GM19372 (cell line): ENCODE measurements at regions not wholly inside any gene's neighbourhood (a gene's known extent, or its start where the extent isn't known, plus 50 kb on each side); places are given as distances from the start of the nearest gene placed in this dataset.
A peak's percentile ranks its signal among the peaks of the same experiment; 100 is the strongest.

Experiments
- ATAC-seq: cut with Tn5 transposase; IDR thresholded peaks from one replicate; pipeline ENCODE4 v1.9.1; 2021; ENCODE audit warnings: mild to moderate bottlenecking, low read depth, moderate library complexity; ENCODE audit not compliant: unreplicated experiment

DNA sequence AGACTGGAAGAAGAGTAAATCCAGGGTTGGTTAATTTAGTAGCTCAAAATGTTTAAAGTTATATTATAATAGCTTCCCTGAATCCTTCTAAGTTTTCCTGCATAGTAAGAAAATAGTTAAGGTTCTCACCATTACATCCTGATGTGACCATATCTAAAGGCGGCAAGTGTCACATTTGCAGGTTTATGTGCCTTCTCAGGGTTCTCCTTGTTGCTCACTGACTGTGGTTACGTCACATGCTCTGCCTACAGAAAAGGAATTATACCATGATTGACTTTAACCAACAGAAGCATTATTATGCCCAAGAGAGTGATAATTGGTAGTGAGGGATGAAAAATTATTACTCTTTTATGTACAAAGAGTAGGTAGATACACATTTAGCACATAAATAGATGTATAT is 539.8 kb downstream of the PTPRC start:
- ATAC-seq, result no peak

DNA sequence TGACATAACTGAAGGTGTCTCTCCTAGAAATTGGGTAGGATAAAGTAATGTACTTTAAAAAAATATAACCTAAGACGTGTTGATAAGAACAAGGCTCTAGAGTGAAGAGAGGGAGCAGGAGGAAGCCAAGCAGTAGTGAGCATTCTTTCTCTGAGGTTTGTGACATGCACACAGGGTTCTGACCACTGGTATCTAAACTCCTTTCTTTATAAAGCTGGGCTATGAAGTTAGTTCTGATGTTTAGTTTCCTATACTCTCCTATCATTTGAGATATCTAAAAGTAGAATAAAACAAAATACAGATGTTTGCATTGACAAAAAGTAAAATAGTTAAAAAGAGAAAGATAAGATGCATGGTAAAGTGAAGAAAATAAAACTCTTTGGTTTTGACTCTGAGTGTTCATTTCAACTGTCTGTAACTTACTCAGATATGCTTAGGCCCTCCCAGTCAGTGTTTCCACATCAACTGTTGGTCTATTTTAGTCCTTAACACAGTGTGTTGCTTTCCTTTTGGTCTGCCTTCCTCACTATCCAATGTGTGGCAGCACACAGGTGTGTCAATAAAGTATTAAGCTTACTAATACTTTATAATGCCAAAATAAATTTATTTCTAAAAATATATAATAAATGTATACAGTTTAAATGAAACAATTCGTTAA is 543.5 kb downstream of the PTPRC start:
- ATAC-seq, result peak; percentile 97

DNA sequence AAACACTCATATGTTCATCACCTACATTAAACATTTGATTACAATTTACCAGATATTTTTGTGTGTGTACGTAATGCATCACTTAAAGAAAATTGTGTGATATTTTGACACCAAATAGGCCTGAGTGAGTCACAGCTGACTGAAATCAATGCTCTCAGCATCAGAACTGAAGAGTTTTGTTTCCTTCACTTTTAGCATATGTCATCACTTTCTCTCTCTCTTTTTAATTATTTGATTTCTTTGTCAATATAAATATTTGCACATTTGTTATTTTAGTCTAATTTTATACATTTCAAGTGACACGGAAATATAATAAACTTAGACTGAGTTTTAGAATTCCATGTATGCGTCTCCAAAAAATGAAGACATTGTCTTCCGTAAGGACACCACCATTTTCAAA is 545.3 kb downstream of the PTPRC start:
- no peak for ATAC-seq

DNA sequence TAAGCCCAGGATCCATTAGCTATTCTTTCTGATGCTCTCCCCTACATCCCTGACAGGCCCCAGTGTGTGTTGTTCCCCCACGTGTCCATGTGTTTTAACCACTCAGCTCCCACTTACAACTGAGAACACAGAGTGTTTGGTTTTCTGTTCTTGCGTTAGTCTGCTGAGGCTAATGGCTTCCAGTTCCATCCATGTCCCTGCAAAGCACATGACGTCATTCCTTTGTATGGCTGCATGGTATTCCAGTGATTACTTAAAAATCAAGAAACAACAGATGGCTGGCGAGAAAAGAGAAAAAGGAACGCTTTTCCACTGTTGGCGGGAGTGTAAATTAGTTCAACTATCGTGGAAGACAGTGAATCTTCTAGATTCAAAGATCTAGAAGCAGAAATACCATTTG is 556.0 kb downstream of the PTPRC start:
- no peak for ATAC-seq

DNA sequence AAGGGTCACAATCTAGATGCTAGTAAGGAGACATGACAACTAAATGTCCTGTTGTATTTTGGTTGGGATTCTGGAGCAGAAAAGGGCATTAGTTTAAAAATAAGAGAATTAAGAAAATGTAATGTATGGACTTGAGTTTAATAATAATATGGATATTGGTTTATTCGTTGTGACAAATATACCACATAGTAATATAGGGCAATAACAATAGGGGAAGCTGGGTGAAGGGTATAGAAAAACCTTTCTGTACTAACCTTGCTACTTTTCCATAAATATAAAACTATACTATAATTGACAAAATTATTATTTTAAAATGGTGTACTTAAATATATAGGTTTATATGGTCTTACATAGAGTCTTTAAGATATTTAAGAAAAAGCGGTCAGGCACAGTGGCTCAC is 558.9 kb downstream of the PTPRC start:
- ATAC-seq, result no peak

DNA sequence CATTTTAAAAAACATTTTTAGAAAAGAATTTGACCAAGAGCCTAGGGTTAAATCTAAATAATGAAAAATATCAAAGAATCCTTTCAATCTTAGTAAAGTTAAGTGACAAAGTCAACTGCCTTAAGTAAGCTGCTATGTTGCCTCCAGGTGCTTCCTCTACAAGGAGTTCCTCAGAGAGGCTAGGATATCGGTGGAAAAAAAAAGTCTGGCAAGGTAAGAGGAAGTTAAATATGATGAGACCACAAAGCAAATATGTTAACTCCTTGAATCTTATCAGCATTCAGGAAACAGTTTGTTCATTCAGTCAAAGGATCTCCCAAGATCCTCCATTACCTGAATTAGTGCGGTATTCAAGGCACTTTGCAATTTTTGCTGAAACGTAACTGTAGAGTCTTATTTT is 563.5 kb downstream of the PTPRC start:
- ATAC-seq, result no peak

DNA sequence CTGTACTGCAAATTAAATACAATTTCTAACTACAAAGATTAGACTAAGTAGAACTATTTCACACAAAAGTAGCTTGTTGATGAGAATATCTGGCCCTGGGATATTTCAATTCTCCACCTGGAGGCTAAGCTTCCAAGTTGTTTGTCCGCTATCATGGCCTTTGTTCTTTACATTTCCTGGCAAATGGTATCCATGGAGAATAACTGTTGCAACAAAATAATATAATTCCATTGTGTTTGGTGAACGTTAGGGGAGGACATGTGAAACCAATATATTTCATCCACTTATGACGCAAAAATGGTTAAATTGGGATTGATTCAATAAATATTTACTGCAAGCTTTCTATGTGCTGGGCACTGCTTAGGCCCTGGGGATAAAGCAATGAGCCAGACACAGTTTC is 565.4 kb downstream of the PTPRC start:
- ATAC-seq, result no peak

DNA sequence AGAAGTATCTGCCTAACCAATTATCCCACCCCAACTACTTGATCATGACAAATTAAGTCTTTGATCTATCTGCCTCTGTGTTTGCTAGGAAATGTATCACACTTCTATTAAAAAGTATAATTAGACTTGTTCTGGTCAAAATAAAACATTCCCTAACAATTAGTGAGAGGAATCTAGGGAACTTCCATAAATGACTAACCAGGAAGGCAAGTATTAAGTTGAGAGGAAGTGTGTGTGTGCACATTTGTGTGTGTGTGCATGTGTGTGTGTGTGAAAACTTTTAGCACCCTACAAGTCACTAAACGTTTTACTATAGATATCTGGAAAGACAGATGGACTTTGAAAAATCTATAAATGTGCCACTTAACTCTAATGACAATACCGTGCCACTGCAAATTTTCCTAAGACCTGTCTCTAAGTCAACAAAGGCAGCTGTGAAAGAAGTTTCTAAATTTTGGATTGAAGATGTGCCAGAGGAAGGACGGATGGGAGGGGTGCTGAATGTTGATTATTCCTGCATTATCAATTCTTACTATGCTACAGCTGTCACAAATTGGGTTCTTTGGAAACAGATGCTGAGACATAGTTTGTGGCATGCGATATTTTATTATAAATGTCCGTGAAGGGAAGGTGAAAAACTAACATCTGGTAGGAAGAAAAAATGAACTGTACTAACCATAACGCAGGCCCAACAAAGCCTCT is 567.1 kb downstream of the PTPRC start:
- no peak for ATAC-seq

DNA sequence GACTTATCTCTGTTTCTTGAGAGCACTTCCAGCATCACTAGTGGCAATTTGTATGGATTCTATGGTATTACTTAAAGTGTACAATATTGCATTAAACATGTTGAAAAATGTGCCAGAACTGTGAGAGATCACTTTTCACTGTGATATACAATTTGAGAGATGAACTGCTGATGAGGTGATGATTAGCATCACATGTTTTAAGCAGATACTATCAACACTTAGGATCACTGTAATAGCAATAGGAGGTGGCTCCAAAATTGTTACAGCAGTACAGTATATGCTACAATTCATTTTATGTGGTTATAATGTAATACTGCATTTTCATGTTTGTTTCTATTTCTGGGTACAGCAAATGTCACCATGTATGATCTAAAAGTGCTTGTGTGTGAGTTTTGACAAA is 570.0 kb downstream of the PTPRC start:
- no peak for ATAC-seq

DNA sequence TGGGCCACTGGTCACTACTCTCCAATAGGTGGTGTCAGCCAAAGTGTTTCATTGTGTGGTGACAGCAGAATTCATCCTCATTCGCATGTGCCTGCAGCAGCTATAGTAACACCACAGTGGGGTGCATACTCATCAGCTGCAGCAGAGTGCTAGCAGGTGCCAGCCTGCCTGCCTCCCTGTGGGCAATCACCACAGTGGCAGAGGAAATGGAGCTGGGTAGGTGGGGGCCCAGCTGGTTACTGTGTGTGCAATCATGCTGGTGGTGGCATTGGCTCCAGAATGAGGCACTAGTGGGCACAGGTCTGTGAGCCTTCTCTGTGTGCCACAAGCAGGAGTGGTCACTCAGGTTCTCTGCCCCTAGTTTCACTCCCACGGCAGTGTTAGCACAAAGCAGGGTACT is 579.2 kb downstream of the PTPRC start:
- ATAC-seq, result no peak

DNA sequence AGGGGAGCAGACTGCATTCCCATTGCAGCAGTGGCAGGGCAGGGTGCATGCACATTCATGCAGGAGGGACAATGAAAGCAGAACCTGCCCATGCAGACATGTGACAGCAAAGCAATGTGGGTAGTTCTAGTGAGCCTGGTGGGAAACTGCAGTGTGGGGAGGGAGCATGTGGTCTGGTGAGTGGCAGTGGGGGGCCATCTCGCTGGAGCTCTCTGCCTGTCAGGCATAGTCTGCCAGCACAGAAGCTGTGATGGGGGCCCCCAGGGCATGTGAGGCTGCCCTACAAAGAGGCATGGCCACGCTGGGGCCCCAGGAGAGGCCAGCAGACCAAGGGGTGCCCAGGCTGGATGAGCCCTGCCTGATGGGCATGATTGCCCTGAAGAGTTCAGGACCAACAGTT is 579.7 kb downstream of the PTPRC start:
- ATAC-seq, result no peak

DNA sequence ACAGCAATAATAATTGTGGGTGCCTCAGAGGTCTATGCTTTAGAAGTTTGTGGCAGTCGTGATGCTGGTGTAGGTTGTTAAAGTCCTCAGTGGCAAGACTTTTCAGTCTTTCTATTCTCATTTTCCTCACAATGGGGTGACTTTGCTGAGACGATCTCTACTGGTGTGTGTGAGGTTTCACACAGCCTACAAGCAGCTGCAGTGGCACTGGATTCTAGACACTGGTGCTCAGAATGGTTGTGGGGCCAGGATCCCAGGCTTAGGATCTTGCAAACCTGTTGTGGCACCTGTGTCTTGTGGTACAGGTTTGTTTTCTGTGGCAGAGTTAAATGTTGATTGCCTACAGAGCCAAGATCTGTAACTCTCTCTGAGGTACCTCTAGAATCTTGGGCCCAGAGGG is 581.2 kb downstream of the PTPRC start:
- no peak for ATAC-seq

DNA sequence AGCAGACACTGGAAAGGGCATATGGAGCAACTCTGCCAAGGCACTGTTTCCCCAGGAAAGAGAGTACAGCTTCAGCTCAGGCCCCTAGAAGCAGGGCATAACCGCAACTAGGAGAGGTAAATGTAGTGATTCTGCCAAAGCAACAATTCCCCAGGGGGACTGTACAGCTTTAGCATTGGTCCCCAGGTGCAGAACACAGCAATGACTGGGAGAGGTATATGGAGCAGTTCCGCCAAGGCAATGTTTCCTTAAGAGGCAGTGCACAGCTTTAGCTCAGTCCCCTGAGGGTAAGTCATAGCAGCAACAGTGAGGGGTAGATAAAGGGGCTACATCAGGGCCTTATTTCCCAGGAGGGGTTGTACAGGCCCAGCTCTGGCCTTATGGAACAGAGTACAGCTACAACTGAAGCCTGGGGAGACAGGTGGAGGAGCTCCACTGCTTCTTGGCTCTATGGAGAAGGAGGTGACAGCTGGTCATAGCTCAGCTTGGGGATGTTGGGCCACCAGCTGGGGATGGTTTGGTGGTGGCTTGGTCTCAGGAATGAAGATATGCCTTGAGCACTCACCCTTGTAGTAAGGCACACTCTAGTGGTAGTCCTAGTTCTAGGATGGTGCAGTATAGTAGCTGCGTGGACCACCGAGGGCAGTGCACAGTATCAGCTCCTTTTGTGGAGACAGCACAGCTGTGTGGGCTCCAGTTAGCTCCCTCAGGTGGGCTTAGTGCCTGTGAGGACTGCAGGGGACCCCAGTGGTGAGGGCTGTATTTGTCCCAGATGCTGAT is 582.7 kb downstream of the PTPRC start:
- peak; percentile 44 for ATAC-seq

DNA sequence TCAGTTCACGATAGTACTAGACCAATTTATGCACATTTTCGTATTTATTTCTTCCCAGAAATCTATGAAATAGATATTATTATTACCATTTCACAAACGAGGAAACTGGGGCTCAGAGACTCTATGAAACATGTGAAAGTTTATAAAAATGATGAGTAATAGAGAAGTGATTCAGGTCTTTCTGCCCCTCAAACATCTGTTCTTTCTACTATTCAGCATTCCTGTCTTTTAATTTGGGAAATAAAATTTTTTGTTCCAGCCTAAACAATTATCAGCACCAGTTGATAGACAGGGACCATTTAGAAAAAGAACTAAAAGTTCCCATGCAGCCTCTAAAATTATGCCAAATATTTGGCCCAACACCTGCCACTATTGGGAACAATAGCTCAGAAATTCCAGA is 585.1 kb downstream of the PTPRC start:
- no peak for ATAC-seq

DNA sequence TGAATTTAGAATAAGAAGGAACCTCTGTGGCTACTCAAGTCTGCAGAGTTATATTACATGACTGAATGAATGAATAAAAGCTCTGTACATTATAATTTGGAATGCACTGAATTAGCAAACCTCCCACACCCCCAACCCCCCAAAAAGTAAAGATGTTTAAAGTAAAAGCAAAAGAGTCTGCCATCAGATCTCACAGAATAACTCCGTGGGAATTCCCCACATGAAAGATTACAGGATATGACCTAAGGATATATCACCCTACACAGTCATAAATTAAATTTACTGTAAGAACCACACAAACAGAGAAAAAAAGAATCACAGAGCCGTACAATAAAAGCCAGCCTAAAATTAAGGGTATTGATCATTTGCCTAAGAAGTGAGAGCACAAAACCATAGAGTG is 587.3 kb downstream of the PTPRC start:
- ATAC-seq, result no peak

DNA sequence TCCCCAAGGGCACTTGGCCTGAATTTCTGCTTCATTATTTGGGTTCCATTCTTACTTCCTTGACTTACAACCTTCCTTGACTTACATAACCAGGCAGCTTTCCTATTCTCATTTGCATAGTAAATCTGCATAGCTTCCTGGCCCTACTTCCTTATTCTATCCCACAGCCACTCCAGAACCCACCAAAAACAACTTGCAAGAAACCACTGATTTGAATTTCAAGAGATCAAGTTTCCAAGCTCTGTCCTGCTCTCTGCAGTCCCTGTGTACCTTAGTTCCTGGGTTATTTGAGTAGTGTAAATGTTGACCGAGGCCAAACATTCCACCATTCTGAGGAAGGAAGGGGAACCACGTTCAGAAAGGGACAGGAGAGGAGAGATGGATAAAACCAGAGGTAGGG is 603.3 kb downstream of the PTPRC start:
- ATAC-seq, result no peak

DNA sequence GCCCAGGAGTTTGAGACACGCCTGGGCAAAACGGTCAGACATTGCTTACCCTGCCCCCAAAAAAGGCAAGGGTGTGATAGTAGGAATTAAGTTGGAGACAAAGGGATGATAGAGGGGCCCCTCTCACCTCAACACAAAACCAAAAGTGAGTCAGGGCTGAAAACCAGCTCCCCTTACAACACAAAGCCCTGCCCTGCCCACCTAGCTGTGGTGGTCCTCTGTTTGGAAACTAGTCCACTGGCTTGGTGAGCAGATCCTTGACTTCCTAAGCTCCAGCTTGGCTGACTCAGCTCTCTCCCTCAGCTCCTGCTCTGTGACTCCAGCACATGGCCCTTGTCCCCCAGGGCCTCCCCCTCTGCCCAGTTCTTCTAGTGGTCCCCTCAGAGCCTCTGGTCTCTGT is 603.8 kb downstream of the PTPRC start:
- no peak for ATAC-seq

DNA sequence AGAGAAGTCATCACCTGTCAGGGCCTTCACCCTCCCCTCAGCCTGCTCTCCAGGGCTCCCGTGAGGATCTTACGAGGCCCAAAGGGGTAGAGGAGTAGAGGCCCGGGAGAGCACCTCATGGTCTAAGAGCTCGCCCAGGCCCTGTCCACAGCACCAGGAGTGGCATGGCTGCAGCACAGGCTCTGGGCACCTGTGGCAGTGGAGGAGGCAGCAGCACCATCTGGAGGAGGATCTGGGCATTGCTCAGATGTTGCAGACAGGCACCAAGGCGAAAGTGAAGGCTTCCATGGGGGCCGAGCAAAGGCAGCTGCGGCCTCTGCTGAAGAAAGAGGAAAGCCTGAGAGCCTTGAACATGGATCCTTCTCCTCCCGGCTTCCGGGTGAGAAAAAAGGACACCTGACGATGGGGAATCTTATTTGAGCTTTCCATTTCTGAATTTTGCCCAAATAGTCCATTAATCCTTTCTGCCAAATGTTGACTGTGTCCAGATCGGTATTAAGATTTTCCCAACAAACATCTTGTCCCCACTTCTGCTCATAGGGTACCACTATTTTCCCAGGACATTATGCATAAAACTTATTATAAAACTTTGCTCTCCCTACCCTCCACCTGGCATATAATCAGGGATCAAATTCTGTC is 604.7 kb downstream of the PTPRC start:
- ATAC-seq, result peak; percentile 98

DNA sequence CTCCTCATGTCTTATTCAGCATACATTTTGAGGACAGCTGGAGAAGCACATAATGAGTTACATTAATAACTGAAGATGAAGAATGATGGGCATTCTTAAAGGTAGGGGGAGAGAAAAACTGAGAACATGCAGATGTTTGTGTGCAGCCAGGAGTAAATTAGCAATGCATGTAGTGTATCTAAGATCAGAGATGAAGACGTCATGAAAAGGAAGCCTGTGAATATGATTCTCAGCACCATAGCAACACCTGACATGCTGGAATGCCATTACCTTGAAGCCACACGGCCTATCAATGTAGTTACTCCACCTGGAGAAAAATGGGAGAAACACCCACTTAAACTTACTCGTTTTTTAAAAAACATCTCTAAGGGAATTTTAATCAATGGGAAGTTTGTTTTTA is 607.1 kb downstream of the PTPRC start:
- ATAC-seq, result no peak

DNA sequence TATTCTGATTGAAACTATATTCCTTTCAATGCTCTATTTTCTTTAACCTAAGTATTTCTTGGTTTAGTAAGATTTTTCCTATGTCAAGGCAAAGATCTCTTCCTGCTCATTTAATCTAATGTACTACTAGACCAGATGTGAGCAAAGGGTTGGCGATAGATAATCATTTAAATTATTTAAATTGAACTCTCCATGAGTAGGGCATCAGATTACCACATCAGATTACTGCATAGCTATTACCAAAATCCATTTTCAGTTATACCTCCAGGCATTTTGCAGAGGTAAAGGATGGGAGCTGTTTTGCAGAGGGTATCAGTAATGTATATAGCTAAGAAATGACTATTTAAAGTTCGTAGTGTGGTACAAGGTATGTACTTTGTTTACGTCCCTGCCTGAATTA is 607.9 kb downstream of the PTPRC start:
- no peak for ATAC-seq

DNA sequence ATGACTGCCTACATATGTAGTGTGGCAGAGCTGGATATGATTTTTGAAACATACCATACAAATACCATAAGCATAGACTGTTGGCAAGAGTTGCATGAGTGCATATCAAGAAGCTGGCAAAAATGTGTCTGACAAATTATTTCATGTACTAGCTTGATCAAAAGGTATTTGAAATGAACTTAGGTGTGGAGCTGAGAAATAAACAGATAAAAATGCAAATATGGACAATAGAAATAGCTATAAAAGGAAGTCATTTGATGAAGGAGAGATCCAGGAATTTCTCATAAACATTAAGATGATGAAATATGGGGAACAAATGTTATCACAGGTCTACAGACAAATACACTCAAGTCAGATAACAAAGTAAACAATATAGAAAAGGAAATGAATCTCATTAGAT is 609.1 kb downstream of the PTPRC start:
- no peak for ATAC-seq
